Panc1 (cell line): ENCODE measurements at regions not wholly inside any gene's neighbourhood (a gene's known extent, or its start where the extent isn't known, plus 50 kb on each side); places are given as distances from the start of the nearest gene placed in this dataset.

Experiments
- CTCF ChIP-seq: fragments of 450-650 bp; IDR thresholded peaks from 2 replicates; pipeline ENCODE4 v1.5.1; 2017; ENCODE audit warnings: mild to moderate bottlenecking
- POLR2AphosphoS5 ChIP-seq: IDR thresholded peaks from 2 replicates; pipeline ENCODE4 v1.6.1; 2012; ENCODE audit warnings: mild to moderate bottlenecking, low read depth, low read length, moderate library complexity
- REST ChIP-seq, 2 experiments: IDR thresholded peaks; 2 replicates each; pipeline ENCODE4 v1.6.1; 2011 to 2012; ENCODE audit warnings: low read depth in 2 of 2, control low read depth in 1 of 2, low read length in 1 of 2, mild to moderate bottlenecking in 1 of 2, moderate library complexity in 1 of 2; ENCODE audit not compliant: insufficient read depth in 1 of 2
- SIN3A ChIP-seq: IDR thresholded peaks from 2 replicates; pipeline ENCODE4 v1.6.1; 2012; ENCODE audit warnings: low read depth, mild to moderate bottlenecking, low read length, moderate library complexity, borderline replicate concordance; ENCODE audit not compliant: insufficient read depth
- TCF7L2 ChIP-seq: IDR thresholded peaks from 2 replicates; pipeline ENCODE4 v1.6.1; 2011; ENCODE audit warnings: mild to moderate bottlenecking, low read depth, low read length, inconsistent platforms

- TF ChIP-seq CTCF (no peak), POLR2AphosphoS5 (no peak), REST (IDR thresholded peaks at IDR 0.05; ENCODE audit: insufficient read depth in 1 of 2, low read depth in 2 of 2, low read length in 1 of 2) (no peak), SIN3A (no peak), TCF7L2 (no peak)
These were observed 241.9 kb downstream of the UQCRFS1 start for GRCh38 chr19:28971049-28971448.
